Cardiac muscle cell (in vitro differentiated cells and primary cell): ENCODE measurements at regions not wholly inside any gene's neighbourhood (a gene's known extent, or its start where the extent isn't known, plus 50 kb on each side); places are given as distances from the start of the nearest gene placed in this dataset.

Experiments used
- DNase-seq, 2 donors: peaks; one replicate each; pipeline versions ENCODE4 v3.0.0 to v3.0.0-alpha.2; 2010 to 2017; ENCODE audit warnings: low read depth in 1 of 2, low spot score in 1 of 2
- H3K27ac ChIP-seq: fragments of 200-600 bp; sonication (generic); 2 replicates; pipeline ENCODE4 v1.5.1; 2016
- H3K27me3 ChIP-seq: fragments of 200-600 bp; sonication (generic); 2 replicates; pipeline ENCODE4 v1.6.0; 2016; ENCODE audit warnings: control low read depth
- H3K36me3 ChIP-seq: fragments of 200-600 bp; sonication (generic); 2 replicates; pipeline ENCODE4 v1.5.1; 2016; ENCODE audit warnings: control low read depth
- H3K4me1 ChIP-seq: fragments of 200-600 bp; sonication (generic); 2 replicates; pipeline ENCODE4 v1.8.1; 2017; ENCODE audit warnings: low read depth, mild to moderate bottlenecking, mixed run types
- H3K4me3 ChIP-seq: fragments of 200-600 bp; sonication (generic); 2 replicates; pipeline ENCODE4 v1.5.1; 2016; ENCODE audit warnings: mild to moderate bottlenecking
- H3K9me3 ChIP-seq: fragments of 200-600 bp; sonication (generic); 2 replicates; pipeline ENCODE4 v1.5.1; 2017; ENCODE audit warnings: low read depth, mild to moderate bottlenecking, control low read depth
- CTCF ChIP-seq: IDR thresholded peaks from 2 replicates; pipeline ENCODE4 v1.5.1; 2012; ENCODE audit warnings: low read depth, mild to moderate bottlenecking, low read length

- Histone ChIP-seq H3K4me3 (no peak overlapping the region), H3K9me3 (no peaks in the 10 kb centered on the region), H3K4me1 (peaks cover 17% of the 10 kb centered on the region), H3K36me3 (no peaks in the 10 kb centered on the region), H3K27me3 (no peaks in the 10 kb centered on the region), H3K27ac (no peak overlapping the region)
- DNase-seq: no peak
- no peak for TF ChIP-seq CTCF
These were observed 421.7 kb downstream of the PCNX1 start for GRCh38 chr14:71328954-71329353.

- no peaks in the 10 kb centered on the region for H3K27me3 ChIP-seq
- H3K4me3 ChIP-seq: no peak overlapping the region
- no peak for DNase-seq
- no peaks in the 10 kb centered on the region for H3K9me3 ChIP-seq
- no peak for TF ChIP-seq CTCF
- no peak overlapping the region for H3K27ac ChIP-seq
- no peaks in the 10 kb centered on the region for H3K36me3 ChIP-seq
- peaks cover 3% of the 10 kb centered on the region for H3K4me1 ChIP-seq
These were observed 424.1 kb downstream of the PCNX1 start for GRCh38 chr14:71331403-71331802.

- H3K4me1 ChIP-seq: peaks cover 3% of the 10 kb centered on the region
- H3K9me3 ChIP-seq: no peaks in the 10 kb centered on the region
- no peak for TF ChIP-seq CTCF
- H3K27ac ChIP-seq: no peak overlapping the region
- no peak overlapping the region for H3K4me3 ChIP-seq
- H3K36me3 ChIP-seq: no peaks in the 10 kb centered on the region
- no peak for DNase-seq
- no peaks in the 10 kb centered on the region for H3K27me3 ChIP-seq
These were observed 425.2 kb downstream of the PCNX1 start for GRCh38 chr14:71332476-71332875.

- Histone ChIP-seq H3K9me3 (no peaks in the 10 kb centered on the region), H3K4me1 (no peaks in the 10 kb centered on the region), H3K4me3 (no peak overlapping the region), H3K27me3 (no peaks in the 10 kb centered on the region), H3K27ac (no peak overlapping the region), H3K36me3 (no peaks in the 10 kb centered on the region)
- no peak for TF ChIP-seq CTCF
- DNase-seq: no peak
These were observed 426.4 kb downstream of the PCNX1 start for GRCh38 chr14:71333705-71334104.

GRCh38 chr14:71336489-71337192 is 429.4 kb downstream of the PCNX1 start:
- Histone ChIP-seq H3K4me3 (no peak overlapping the region), H3K36me3 (no peaks in the 10 kb centered on the region), H3K4me1 (no peaks in the 10 kb centered on the region), H3K27ac (no peak overlapping the region), H3K27me3 (no peaks in the 10 kb centered on the region), H3K9me3 (no peaks in the 10 kb centered on the region)
- no peak for DNase-seq
- TF ChIP-seq CTCF: no peak
